ENCODE measurements at regions not wholly inside any gene's neighbourhood (a gene's known extent, or its start where the extent isn't known, plus 50 kb on each side); places are given as distances from the start of the nearest gene placed in this dataset.
A peak's percentile ranks its signal among the peaks of the same experiment; 100 is the strongest.

DNA sequence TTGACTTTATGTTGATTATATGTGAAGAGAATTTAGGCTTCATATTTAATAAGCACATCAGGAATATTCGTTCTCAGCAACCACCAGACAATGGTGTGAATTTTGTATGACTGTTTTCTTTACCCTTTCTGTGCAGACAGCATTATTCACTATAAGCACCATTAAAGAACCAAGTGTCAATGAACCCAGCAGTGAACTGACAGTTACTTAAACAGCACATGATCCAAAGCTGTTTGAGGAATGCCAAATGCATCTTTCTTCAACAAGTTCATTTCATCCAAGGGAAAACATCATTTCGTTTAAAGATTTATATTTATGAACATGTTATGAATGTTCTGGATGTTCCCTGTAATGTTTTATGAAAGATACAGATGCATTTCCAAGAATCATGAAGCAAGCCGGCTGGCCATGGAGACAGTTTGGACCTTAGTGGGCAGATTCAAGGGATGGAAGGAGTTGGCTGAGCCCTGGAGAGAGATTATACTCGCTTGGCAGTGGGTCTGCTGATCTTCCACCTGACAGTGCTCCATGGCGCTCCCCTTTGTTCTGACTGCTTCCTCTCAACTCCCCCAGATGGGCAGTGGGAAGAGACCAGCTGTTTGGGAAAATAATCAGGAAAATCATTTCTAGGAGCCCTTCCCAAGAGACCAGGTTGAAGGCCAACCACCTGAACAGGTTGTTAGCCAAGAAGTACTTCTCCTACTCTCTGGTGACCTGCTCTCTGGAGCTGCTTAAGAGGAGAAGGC, 326.0 kb upstream of the RSPO3 start:
- no peak for DNase-seq
- H3K4me3 ChIP-seq (ENCODE audit: insufficient read depth, low read depth, low read length), result no peak overlapping the region
- no peaks in the 10 kb centered on the region for H3K27me3 ChIP-seq (ENCODE audit: control insufficient read depth, insufficient read depth, low read length)

DNA sequence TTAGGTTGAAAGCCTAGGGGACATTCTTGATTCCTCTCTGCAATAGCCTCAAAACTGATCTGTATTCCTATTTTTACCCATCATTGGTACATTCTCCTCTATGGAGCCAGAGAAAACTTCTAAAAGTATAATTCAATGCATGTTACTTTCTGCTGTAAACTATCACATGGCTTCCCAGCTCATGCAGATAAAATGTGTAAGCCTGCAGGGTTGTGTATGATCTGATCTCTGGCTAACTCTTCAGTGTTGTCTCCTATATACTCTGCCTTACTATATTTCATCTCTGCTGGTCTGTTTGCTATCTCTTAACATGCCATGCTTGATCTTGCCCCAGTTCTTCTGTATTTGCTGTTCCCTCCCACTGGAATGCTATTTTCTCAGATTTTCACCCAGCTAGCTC, 323.3 kb upstream of the RSPO3 start:
- Histone ChIP-seq H3K36me3 (replicated peaks; ENCODE audit: control insufficient read depth, insufficient read depth, low read length) (no peaks in the 10 kb centered on the region), H3K4me3 (ENCODE audit: insufficient read depth, low read depth, low read length) (no peak overlapping the region), H3K27me3 (ENCODE audit: control insufficient read depth, insufficient read depth, low read length) (no peaks in the 10 kb centered on the region)
- no peak for DNase-seq

More for the DNA sequence above, 326.0 kb upstream of the RSPO3 start:
- no peaks in the 10 kb centered on the region for H3K36me3 ChIP-seq (replicated peaks; ENCODE audit: control insufficient read depth, insufficient read depth, low read length)

DNA sequence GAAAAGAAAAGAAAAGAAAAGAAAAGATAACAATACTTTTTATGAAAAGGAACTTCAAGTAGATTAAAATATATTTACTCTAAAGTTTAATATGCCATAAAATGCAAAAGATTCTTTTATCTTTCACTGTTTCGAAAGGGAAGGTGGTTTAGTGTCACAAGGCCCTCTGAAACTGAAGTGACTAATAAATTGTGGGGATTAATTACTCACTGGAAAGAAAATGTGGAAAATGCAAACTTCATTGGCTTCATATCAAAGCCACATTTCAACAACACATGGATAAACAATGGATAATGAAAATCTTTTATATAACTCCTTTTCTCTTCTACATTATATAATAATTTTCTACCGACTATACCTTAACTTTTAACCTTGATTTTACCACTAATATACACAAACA, 320.5 kb upstream of the RSPO3 start:
- H3K36me3 ChIP-seq (replicated peaks; ENCODE audit: control insufficient read depth, insufficient read depth, low read length), result no peaks in the 10 kb centered on the region
- H3K4me3 ChIP-seq (ENCODE audit: insufficient read depth, low read depth, low read length), result no peak overlapping the region
- H3K27me3 ChIP-seq (ENCODE audit: control insufficient read depth, insufficient read depth, low read length), result no peaks in the 10 kb centered on the region
- DNase-seq, result no peak

DNA sequence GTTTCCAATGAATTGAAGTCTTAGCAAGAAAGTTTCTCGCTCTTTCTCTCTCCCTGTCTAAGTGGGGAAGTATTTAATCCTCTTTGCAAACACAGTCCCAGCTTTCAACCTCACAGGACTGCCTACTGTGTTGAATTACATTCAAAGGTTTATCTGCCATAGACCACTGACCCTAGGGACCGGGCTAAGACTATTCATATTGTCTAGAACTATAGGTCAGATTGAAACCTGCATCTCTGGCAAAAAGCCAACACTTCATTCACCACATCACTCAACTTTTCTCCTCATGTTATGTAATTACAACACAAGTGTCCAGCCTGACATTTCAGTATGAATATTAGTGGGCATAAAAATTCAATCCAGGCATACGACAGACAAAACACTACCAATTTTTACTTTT, 314.7 kb upstream of the RSPO3 start:
- DNase-seq, result no peak
- no peak overlapping the region for H3K4me3 ChIP-seq (ENCODE audit: insufficient read depth, low read depth, low read length)
- H3K27me3 ChIP-seq (ENCODE audit: control insufficient read depth, insufficient read depth, low read length), result no peaks in the 10 kb centered on the region
- H3K36me3 ChIP-seq (replicated peaks; ENCODE audit: control insufficient read depth, insufficient read depth, low read length), result no peaks in the 10 kb centered on the region

DNA sequence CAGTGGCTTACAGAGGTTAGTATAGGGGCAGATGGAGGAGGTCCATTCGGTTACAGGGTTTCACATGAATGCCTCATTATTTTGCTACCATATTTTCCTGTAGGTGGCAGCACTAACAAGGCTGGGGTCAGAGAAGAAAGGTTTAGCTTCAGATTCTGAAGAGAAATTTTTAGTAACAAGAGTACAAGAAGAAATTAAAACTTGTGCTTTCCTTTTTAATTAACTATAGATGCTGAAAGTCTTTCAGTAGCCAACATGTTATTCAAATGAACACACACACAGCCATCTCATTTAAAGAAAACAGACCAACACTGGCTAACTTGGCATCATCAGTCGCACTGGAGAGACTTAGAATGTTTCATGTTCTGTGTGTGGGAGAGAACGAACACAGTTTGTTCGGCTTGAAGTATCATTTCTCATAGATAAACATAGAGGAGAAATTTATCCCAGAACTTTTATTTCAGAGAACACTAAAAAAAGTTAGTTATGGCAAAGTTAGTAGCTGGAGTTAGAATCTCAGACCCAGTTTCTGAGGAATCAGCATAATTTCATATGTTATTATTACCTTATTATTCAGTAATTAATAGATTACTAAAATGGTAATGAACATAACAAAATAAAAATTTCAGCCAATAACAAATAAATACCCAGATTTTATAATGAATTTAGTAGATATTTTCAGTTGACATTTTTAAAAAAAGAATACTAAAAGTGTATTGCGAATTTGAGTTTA, 314.0 kb upstream of the RSPO3 start:
- Histone ChIP-seq H3K4me3 (ENCODE audit: insufficient read depth, low read depth, low read length) (no peak overlapping the region), H3K27me3 (ENCODE audit: control insufficient read depth, insufficient read depth, low read length) (no peaks in the 10 kb centered on the region), H3K36me3 (replicated peaks; ENCODE audit: control insufficient read depth, insufficient read depth, low read length) (no peaks in the 10 kb centered on the region)
- DNase-seq, result peak; percentile 20

DNA sequence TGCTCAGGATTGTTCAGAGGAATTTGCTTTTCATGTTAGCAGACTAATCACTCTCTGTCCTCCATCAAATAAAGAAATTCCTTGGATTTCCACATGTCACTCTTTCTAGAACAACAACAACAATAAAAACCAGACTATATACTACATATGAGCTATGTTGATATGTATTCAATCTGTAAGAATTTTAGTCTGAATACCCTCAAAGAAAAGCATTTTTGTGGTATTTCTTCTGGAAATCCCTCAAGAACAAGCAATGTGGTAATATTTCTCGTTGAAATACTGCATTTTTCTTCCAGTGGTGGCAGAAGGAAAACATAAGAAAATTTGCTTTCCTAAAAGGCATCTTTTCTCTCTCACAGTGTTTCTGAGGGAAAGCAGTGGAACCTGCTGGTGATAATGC, 312.6 kb upstream of the RSPO3 start:
- Histone ChIP-seq H3K36me3 (replicated peaks; ENCODE audit: control insufficient read depth, insufficient read depth, low read length) (no peaks in the 10 kb centered on the region), H3K27me3 (ENCODE audit: control insufficient read depth, insufficient read depth, low read length) (no peaks in the 10 kb centered on the region), H3K4me3 (ENCODE audit: insufficient read depth, low read depth, low read length) (no peak overlapping the region)
- DNase-seq, result no peak

DNA sequence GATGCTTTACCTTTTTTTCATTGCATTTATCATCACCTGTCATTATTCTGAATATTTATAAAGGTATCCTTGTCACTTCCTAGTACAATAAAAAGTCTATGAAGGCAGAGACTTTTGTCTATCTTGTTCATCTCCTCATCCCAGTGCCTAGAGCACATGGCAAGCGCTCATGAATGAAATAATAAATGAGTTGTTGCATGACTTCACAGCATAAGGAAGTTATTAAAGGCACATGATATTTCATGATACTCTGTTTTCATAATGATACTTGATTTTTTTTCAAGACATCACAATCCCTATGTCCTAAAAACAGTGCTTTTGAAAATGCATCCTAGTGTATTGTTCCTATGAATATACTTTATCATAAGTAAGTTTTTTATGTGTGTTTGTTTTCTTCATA, 310.6 kb upstream of the RSPO3 start:
- H3K27me3 ChIP-seq (ENCODE audit: control insufficient read depth, insufficient read depth, low read length), result no peaks in the 10 kb centered on the region

DNA sequence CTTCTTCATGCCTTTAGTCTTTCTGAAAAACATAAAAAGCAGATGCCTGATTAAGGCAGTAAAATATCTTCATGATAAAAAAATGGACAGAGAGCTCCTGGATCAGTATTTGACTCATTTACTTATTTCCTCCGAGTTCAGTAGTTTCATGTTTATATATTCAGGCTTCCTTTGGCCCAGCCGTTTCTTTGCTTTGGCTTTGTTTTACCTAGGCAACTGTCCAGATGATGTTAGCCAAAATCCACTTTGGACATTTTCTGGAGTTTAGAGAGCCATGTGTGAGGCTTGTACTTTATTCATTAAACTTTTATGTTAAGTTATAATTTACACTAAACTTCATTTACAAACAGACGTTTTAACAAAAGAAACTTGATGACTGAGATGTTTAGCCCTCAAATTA, 307.1 kb upstream of the RSPO3 start:
- H3K4me3 ChIP-seq (ENCODE audit: insufficient read depth, low read depth, low read length), result no peak overlapping the region
- H3K36me3 ChIP-seq (replicated peaks; ENCODE audit: control insufficient read depth, insufficient read depth, low read length), result no peaks in the 10 kb centered on the region
- DNase-seq, result no peak
- no peaks in the 10 kb centered on the region for H3K27me3 ChIP-seq (ENCODE audit: control insufficient read depth, insufficient read depth, low read length)

More for the DNA sequence above, 310.6 kb upstream of the RSPO3 start:
- Histone ChIP-seq H3K4me3 (ENCODE audit: insufficient read depth, low read depth, low read length) (no peak overlapping the region), H3K36me3 (replicated peaks; ENCODE audit: control insufficient read depth, insufficient read depth, low read length) (no peaks in the 10 kb centered on the region)
- no peak for DNase-seq

DNA sequence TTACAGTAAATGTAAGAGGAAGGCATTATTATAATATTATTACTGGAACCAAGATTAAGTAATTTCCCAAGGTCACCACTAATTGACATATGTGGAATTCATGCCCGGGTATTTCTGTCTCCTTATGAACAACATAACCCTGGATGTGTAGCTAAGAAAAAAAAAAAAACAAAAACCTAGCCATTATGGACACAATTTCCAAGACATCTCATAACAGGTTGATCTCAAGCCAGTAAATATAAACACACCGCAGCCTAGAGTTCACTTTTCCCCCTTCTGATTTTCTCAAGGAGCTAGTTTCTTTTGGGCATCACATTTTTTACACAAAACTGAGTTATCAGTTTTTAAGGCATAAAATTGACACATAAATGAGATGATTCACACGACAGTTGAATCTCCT, 306.5 kb upstream of the RSPO3 start:
- no peaks in the 10 kb centered on the region for H3K27me3 ChIP-seq (ENCODE audit: control insufficient read depth, insufficient read depth, low read length)
- no peaks in the 10 kb centered on the region for H3K36me3 ChIP-seq (replicated peaks; ENCODE audit: control insufficient read depth, insufficient read depth, low read length)
- DNase-seq, result no peak
- no peak overlapping the region for H3K4me3 ChIP-seq (ENCODE audit: insufficient read depth, low read depth, low read length)

DNA sequence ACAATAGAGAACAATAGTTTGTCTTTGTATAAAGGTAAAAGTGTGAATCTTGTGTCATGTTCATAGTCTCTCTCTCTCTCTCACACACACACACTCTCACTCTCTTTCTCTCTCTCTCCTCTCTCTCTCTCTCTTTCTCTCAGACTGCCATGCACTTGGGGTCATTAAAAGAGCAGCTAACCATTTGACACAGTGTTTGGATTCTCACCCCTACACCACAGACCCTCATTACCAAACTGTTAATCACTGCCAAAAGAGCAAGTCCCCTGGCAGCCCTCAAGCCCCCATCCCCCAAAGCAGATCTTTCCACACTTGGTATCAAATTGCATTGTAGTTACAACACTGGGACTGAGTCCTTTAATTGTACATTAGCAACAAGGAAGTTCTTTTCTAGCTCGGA, 305.8 kb upstream of the RSPO3 start:
- no peaks in the 10 kb centered on the region for H3K27me3 ChIP-seq (ENCODE audit: control insufficient read depth, insufficient read depth, low read length)
- no peak overlapping the region for H3K4me3 ChIP-seq (ENCODE audit: insufficient read depth, low read depth, low read length)
- no peak for DNase-seq
- no peaks in the 10 kb centered on the region for H3K36me3 ChIP-seq (replicated peaks; ENCODE audit: control insufficient read depth, insufficient read depth, low read length)

DNA sequence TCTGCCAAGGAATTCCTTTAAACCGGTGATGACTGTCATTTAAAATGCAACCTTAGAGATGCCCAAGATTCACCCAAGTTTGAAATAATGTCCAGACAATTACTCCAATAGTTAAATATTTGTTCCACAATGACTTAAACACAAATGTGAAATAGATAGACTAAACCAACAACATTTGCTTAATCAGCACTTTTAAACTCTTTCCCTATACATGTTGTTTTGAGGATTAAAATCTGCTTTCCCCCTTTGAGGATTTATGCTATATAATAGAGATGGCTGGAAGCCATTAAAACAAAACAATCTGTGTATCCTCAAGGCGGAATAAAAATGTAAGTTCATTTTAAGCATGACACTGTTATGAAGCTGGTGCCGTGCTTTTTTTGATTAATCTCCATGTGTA, 297.8 kb upstream of the RSPO3 start:
- H3K27me3 ChIP-seq (ENCODE audit: control insufficient read depth, insufficient read depth, low read length), result no peaks in the 10 kb centered on the region
- H3K36me3 ChIP-seq (replicated peaks; ENCODE audit: control insufficient read depth, insufficient read depth, low read length), result no peaks in the 10 kb centered on the region
- no peak for DNase-seq
- H3K4me3 ChIP-seq (ENCODE audit: insufficient read depth, low read depth, low read length), result no peak overlapping the region

DNA sequence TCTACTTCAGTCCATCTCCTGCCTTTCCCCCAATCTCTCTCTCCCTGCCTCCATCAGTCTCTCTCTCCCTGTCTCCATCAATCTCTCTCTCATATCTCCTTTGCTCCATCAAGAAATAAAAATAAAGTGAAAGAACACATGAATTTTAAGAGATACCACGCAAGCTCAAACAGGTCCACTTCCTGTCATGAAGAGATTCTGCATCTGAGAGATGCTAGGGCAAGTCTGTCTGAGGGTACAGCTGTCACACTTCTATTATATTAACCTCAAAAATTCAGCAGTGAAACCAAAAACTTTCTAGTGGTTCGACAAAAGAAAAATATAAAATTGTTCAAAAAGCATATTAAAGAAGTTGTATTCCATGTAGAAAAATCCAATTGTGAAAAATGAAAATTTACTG, 296.8 kb upstream of the RSPO3 start:
- no peak overlapping the region for H3K4me3 ChIP-seq (ENCODE audit: insufficient read depth, low read depth, low read length)
- no peaks in the 10 kb centered on the region for H3K36me3 ChIP-seq (replicated peaks; ENCODE audit: control insufficient read depth, insufficient read depth, low read length)
- H3K27me3 ChIP-seq (ENCODE audit: control insufficient read depth, insufficient read depth, low read length), result no peaks in the 10 kb centered on the region
- no peak for DNase-seq

DNA sequence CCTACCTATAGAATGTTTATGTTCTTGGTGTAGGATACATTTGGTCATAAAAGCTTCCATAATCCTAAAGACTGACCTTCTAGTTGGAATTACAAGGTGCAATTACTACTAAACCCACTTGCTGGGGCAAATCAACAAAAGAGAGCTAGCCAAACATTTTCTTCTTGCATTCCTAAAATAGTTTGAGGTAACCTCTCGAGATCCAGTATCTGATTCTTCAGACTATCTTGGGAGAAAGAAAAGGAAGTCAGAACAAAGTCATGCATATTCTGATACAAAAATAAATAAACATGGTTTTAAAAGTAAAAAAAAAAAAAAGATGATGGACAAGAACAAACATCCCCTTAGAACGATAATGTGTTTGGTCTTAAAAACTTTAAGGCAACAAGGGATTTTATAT, 294.2 kb upstream of the RSPO3 start:
- Histone ChIP-seq H3K36me3 (replicated peaks; ENCODE audit: control insufficient read depth, insufficient read depth, low read length) (no peaks in the 10 kb centered on the region), H3K4me3 (ENCODE audit: insufficient read depth, low read depth, low read length) (no peak overlapping the region), H3K27me3 (ENCODE audit: control insufficient read depth, insufficient read depth, low read length) (no peaks in the 10 kb centered on the region)
- DNase-seq, result no peak

DNA sequence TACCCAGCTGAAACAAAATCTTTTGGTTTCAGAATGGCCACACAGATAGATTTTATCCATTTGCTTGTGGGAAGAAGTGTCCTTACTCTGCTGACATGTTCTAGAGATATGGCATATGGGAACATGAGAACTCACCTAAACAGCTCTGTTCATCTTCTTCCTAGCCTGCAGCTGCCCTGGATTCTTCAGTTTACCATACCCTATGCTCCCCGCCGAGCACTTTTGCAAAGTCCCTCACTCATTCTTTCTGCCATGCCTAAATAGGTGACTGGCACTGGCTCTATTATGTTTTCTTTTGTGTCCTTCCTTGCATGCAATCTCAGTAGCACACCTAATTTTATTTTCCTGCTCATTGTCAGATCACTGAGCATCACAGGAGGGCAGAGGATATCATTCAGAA, 293.7 kb upstream of the RSPO3 start:
- Histone ChIP-seq H3K27me3 (ENCODE audit: control insufficient read depth, insufficient read depth, low read length) (no peaks in the 10 kb centered on the region), H3K36me3 (replicated peaks; ENCODE audit: control insufficient read depth, insufficient read depth, low read length) (no peaks in the 10 kb centered on the region)
- DNase-seq, result peak; percentile 11

DNA sequence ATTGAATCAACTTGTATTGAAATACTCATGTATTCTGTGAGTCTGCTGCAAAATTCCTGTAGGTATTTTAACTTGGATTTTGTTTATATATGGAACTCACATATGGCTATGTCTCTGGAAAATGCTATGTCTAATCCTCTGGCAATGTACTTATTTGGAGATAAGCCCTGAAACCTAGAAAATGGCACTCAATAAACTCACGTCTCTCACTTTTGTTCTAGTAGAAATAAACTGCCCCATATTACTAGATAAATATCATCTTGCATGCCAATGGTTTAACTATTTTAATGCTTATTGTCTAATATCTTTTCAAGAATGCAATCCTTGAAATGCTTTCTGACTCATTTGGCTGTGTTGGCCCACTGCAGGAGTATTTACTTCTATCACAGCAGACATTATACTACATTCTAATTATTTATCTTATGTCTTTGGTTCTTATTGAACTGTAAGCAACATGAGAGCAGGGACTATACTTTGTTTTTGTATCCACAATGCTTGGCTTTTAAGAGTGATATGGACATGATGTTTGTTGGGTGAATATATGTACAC, 292.2 kb upstream of the RSPO3 start:
- Histone ChIP-seq H3K36me3 (replicated peaks; ENCODE audit: control insufficient read depth, insufficient read depth, low read length) (no peaks in the 10 kb centered on the region), H3K4me3 (ENCODE audit: insufficient read depth, low read depth, low read length) (no peak overlapping the region)
- no peak for DNase-seq

More for the DNA sequence above, 293.7 kb upstream of the RSPO3 start:
- no peak overlapping the region for H3K4me3 ChIP-seq (ENCODE audit: insufficient read depth, low read depth, low read length)

More for the DNA sequence above, 292.2 kb upstream of the RSPO3 start:
- no peaks in the 10 kb centered on the region for H3K27me3 ChIP-seq (ENCODE audit: control insufficient read depth, insufficient read depth, low read length)

All from H7 (cell line).